Memory B cell (primary cell): ENCODE measurements at regions not wholly inside any gene's neighbourhood (a gene's known extent, or its start where the extent isn't known, plus 50 kb on each side); places are given as distances from the start of the nearest gene placed in this dataset.

Experiments
- ATAC-seq: fragments of 150-1000 bp; cut with Tn5 transposase; 2 replicates; pipeline ENCODE4 v1.10.0; 2021; ENCODE audit warnings: low read depth, mild to moderate bottlenecking, moderate library complexity
- DNase-seq, 2 donors: peaks; one replicate each; pipeline ENCODE4 v3.0.0; 2022; ENCODE audit warnings: low spot score in 2 of 2
- H3K27ac Mint-ChIP-seq: one replicate; pipeline ENCODE4 v1.8.0; 2022; ENCODE audit warnings: mild to moderate bottlenecking, moderate library complexity, mixed read lengths
- H3K27me3 Mint-ChIP-seq: one replicate; pipeline ENCODE4 v1.8.0; 2022; ENCODE audit warnings: mixed read lengths
- H3K36me3 Mint-ChIP-seq: one replicate; pipeline ENCODE4 v1.8.0; 2022; ENCODE audit warnings: mild to moderate bottlenecking, mixed read lengths
- H3K4me1 Mint-ChIP-seq: one replicate; pipeline ENCODE4 v1.8.0; 2022; ENCODE audit warnings: mixed read lengths
- H3K4me3 Mint-ChIP-seq: one replicate; pipeline ENCODE4 v1.8.0; 2022; ENCODE audit warnings: mild to moderate bottlenecking, moderate library complexity, mixed read lengths
- H3K9me3 Mint-ChIP-seq: one replicate; pipeline ENCODE4 v1.8.0; 2022; ENCODE audit warnings: mixed read lengths

- Mint-ChIP-seq H3K27me3 (no peaks in the 10 kb centered on the region), H3K9me3 (no peaks in the 10 kb centered on the region), H3K4me3 (no peak overlapping the region), H3K36me3 (no peaks in the 10 kb centered on the region), H3K27ac (peak overlapping the region; percentile 78), H3K4me1 (peaks cover 17% of the 10 kb centered on the region)
- DNase-seq (no peak), ATAC-seq (no peak)
Observed at GRCh38 chr15:66906668-66907614, 158.5 kb upstream of the SMAD3 start.

GRCh38 chr15:66907826-66908743, 157.3 kb upstream of the SMAD3 start:
- peak; percentile 86 for ATAC-seq
- Mint-ChIP-seq H3K9me3 (no peaks in the 10 kb centered on the region), H3K4me3 (no peak overlapping the region), H3K36me3 (no peaks in the 10 kb centered on the region), H3K4me1 (peaks cover 24% of the 10 kb centered on the region), H3K27me3 (no peaks in the 10 kb centered on the region), H3K27ac (peak overlapping the region; percentile 67)
- DNase-seq: peak; percentile 43 to 67

- peak overlapping the region; percentile 67 for H3K27ac Mint-ChIP-seq
- H3K36me3 Mint-ChIP-seq: no peaks in the 10 kb centered on the region
- H3K27me3 Mint-ChIP-seq: no peaks in the 10 kb centered on the region
- DNase-seq (no peak), ATAC-seq (no peak)
- H3K4me3 Mint-ChIP-seq: peak overlapping the region; percentile 12
- H3K4me1 Mint-ChIP-seq: peaks cover 23% of the 10 kb centered on the region
- no peaks in the 10 kb centered on the region for H3K9me3 Mint-ChIP-seq
Observed at GRCh38 chr15:66908744-66909095, 156.7 kb upstream of the SMAD3 start.

GRCh38 chr15:66909381-66909890, 156.0 kb upstream of the SMAD3 start:
- no peak overlapping the region for H3K4me3 Mint-ChIP-seq
- peaks cover 21% of the 10 kb centered on the region for H3K4me1 Mint-ChIP-seq
- ATAC-seq: no peak
- H3K36me3 Mint-ChIP-seq: no peaks in the 10 kb centered on the region
- H3K27me3 Mint-ChIP-seq: no peaks in the 10 kb centered on the region
- DNase-seq: no peak
- H3K9me3 Mint-ChIP-seq: no peaks in the 10 kb centered on the region
- peak overlapping the region; percentile 67 for H3K27ac Mint-ChIP-seq

- peaks cover 3% of the 10 kb centered on the region for H3K36me3 Mint-ChIP-seq
- H3K27ac Mint-ChIP-seq: no peak overlapping the region
- H3K4me3 Mint-ChIP-seq: no peak overlapping the region
- DNase-seq: no peak
- H3K4me1 Mint-ChIP-seq: peaks cover 19% of the 10 kb centered on the region
- ATAC-seq: no peak
- H3K9me3 Mint-ChIP-seq: no peaks in the 10 kb centered on the region
- no peaks in the 10 kb centered on the region for H3K27me3 Mint-ChIP-seq
Observed at GRCh38 chr15:66911131-66911700, 154.2 kb upstream of the SMAD3 start.

GRCh38 chr15:66912001-66912400, 153.4 kb upstream of the SMAD3 start:
- H3K4me1 Mint-ChIP-seq: peaks cover 19% of the 10 kb centered on the region
- H3K27ac Mint-ChIP-seq: no peak overlapping the region
- peaks cover 6% of the 10 kb centered on the region for H3K36me3 Mint-ChIP-seq
- no peak for DNase-seq
- H3K9me3 Mint-ChIP-seq: peaks cover 4% of the 10 kb centered on the region
- H3K27me3 Mint-ChIP-seq: peaks cover 1% of the 10 kb centered on the region
- peak; percentile 26 for ATAC-seq
- no peak overlapping the region for H3K4me3 Mint-ChIP-seq

- Mint-ChIP-seq H3K27ac (no peak overlapping the region), H3K27me3 (peaks cover 1% of the 10 kb centered on the region), H3K9me3 (peaks cover 5% of the 10 kb centered on the region), H3K4me1 (peaks cover 17% of the 10 kb centered on the region), H3K4me3 (no peak overlapping the region), H3K36me3 (peaks cover 6% of the 10 kb centered on the region)
- no peak for ATAC-seq
- DNase-seq: no peak
Observed at GRCh38 chr15:66912441-66912840, 153.0 kb upstream of the SMAD3 start.

- no peak for ATAC-seq
- no peak for DNase-seq
- Mint-ChIP-seq H3K4me1 (peaks cover 8% of the 10 kb centered on the region), H3K36me3 (peaks cover 13% of the 10 kb centered on the region), H3K4me3 (no peak overlapping the region), H3K27ac (no peak overlapping the region), H3K9me3 (peaks cover 14% of the 10 kb centered on the region), H3K27me3 (peaks cover 3% of the 10 kb centered on the region)
Observed at GRCh38 chr15:66917904-66918448, 147.4 kb upstream of the SMAD3 start.

GRCh38 chr15:66919421-66919820, 146.0 kb upstream of the SMAD3 start:
- Mint-ChIP-seq H3K27me3 (peaks cover 10% of the 10 kb centered on the region), H3K4me1 (peaks cover 8% of the 10 kb centered on the region), H3K36me3 (peaks cover 15% of the 10 kb centered on the region), H3K27ac (no peak overlapping the region), H3K9me3 (peaks cover 18% of the 10 kb centered on the region), H3K4me3 (no peak overlapping the region)
- ATAC-seq (no peak), DNase-seq (no peak)

GRCh38 chr15:66921319-66921915, 144.0 kb upstream of the SMAD3 start:
- DNase-seq: no peak
- H3K4me3 Mint-ChIP-seq: peak overlapping the region; percentile 22
- H3K36me3 Mint-ChIP-seq: peaks cover 12% of the 10 kb centered on the region
- H3K27me3 Mint-ChIP-seq: peaks cover 14% of the 10 kb centered on the region
- H3K27ac Mint-ChIP-seq: no peak overlapping the region
- peaks cover 18% of the 10 kb centered on the region for H3K9me3 Mint-ChIP-seq
- ATAC-seq: peak; percentile 61
- peaks cover 8% of the 10 kb centered on the region for H3K4me1 Mint-ChIP-seq

GRCh38 chr15:66922608-66923007, 142.8 kb upstream of the SMAD3 start:
- ATAC-seq (no peak), DNase-seq (no peak)
- Mint-ChIP-seq H3K27ac (no peak overlapping the region), H3K4me3 (no peak overlapping the region), H3K36me3 (peaks cover 9% of the 10 kb centered on the region), H3K4me1 (peaks cover 8% of the 10 kb centered on the region), H3K27me3 (peaks cover 12% of the 10 kb centered on the region), H3K9me3 (peaks cover 11% of the 10 kb centered on the region)

- Mint-ChIP-seq H3K4me3 (no peak overlapping the region), H3K4me1 (peaks cover 8% of the 10 kb centered on the region), H3K27me3 (peaks cover 12% of the 10 kb centered on the region), H3K36me3 (peaks cover 9% of the 10 kb centered on the region), H3K9me3 (peaks cover 11% of the 10 kb centered on the region), H3K27ac (no peak overlapping the region)
- DNase-seq: no peak
- ATAC-seq: peak; percentile 43
Observed at GRCh38 chr15:66923438-66923881, 141.9 kb upstream of the SMAD3 start.

- ATAC-seq (no peak), DNase-seq (no peak)
Observed at GRCh38 chr15:66924889-66925288, 140.5 kb upstream of the SMAD3 start.

More at GRCh38 chr15:66924889-66925288, 140.5 kb upstream of the SMAD3 start:
- Mint-ChIP-seq H3K4me1 (peaks cover 8% of the 10 kb centered on the region), H3K9me3 (peaks cover 11% of the 10 kb centered on the region), H3K4me3 (no peak overlapping the region), H3K36me3 (peaks cover 9% of the 10 kb centered on the region), H3K27me3 (peaks cover 12% of the 10 kb centered on the region), H3K27ac (no peak overlapping the region)
